Astrocyte of the cerebellum (primary cell): ENCODE measurements at regions not wholly inside any gene's neighbourhood (a gene's known extent, or its start where the extent isn't known, plus 50 kb on each side); places are given as distances from the start of the nearest gene placed in this dataset.

Experiments used
- DNase-seq: peaks from one replicate; pipeline ENCODE4 v3.0.0-alpha.2; 2011; ENCODE audit warnings: low read depth
- H3K4me3 ChIP-seq: 2 replicates; pipeline ENCODE4 v1.5.1; 2011; ENCODE audit warnings: mild to moderate bottlenecking, low read depth, low read length, moderate library complexity
- in situ Hi-C: cut with HindIII; loops from 2 replicates; pipeline ENCODE4 v1.10.0; 2017; ENCODE audit warnings: low sequenced_read_pairs
- TF ChIP-seq, protein P1 (sequence below): IDR thresholded peaks from 2 replicates; pipeline ENCODE4 v1.5.1; 2012; ENCODE audit warnings: low read length, low read depth, moderate library complexity, mild to moderate bottlenecking; ENCODE audit errors: missing control alignments

DNA sequence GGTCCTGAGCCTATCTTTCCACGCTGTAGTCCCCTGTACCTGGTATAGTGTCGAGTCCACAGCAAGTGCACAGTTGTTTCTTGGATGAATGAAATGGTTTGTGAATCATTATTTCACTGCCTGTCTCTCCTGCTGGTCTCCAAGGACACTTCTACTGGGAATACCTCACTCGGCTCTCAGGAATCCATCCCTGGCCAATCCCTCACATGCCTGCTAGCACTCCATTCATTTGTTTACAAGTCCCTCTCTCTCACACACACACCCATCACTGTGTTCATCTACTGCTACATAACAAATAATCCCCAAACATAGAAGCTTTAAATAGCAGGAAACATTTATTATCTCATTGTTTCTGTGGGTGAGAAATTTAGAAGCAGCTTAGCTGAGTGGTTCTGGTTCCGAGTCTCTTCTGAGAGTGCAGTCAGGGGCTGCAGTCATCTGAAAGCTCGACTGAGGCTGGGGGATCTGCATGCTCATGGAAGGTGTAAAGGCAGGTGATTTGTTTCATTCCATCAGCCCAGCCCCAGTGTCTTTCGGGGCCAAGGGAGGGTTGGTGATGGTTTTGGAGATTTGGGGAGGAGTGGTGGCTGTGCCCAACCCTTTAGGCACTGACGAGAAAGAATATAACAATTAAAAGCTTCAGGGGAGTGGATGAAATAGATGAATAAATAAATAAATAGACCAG lies 132.7 kb upstream of the IER5L start:
- DNase-seq = no peak
- in situ Hi-C loops = no loop called here
- no peak overlapping the region for H3K4me3 ChIP-seq
- TF ChIP-seq, protein P1, sequence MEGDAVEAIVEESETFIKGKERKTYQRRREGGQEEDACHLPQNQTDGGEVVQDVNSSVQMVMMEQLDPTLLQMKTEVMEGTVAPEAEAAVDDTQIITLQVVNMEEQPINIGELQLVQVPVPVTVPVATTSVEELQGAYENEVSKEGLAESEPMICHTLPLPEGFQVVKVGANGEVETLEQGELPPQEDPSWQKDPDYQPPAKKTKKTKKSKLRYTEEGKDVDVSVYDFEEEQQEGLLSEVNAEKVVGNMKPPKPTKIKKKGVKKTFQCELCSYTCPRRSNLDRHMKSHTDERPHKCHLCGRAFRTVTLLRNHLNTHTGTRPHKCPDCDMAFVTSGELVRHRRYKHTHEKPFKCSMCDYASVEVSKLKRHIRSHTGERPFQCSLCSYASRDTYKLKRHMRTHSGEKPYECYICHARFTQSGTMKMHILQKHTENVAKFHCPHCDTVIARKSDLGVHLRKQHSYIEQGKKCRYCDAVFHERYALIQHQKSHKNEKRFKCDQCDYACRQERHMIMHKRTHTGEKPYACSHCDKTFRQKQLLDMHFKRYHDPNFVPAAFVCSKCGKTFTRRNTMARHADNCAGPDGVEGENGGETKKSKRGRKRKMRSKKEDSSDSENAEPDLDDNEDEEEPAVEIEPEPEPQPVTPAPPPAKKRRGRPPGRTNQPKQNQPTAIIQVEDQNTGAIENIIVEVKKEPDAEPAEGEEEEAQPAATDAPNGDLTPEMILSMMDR = no peak

DNA sequence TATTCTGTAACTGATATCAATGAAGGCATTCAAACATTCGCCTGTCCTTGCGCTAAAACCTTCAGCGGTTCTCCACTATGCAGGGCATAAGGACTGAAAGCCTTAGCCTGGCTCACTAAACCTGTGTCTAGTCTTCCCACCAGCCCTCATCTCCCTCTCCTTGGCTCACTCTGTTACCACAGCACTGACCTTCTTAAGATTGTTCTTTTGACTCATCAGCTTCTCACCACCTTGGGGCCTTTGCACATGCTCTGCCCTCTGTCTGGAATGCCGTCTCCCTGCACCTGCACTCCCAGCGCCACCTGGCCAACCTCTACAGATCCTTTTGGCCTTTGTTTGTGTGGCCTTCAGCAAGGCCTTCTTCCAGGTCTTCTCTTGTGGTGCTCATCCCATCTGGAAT lies 131.8 kb upstream of the IER5L start:
- no peak overlapping the region for H3K4me3 ChIP-seq
- in situ Hi-C loops = no loop called here
- TF ChIP-seq, protein P1 = no peak
- DNase-seq = no peak

DNA sequence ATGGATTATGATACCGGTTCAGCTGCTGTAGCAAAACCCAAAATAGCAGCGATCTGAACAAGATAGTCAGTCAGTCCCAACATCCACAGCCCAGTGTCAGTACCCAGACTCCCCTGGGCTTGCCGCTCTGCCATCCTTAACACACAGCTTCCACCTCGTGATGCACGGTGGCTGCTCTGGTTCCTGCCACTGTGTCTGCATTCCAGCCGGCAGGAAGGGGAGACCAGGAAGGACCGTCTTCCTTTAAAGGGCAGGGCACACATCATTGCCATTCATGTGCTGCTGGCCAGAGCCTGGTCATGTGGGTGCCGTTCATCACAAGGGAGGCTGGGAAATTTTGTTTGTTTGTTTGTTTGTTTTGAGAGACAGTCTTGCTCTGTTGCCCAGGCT lies 131.0 kb upstream of the IER5L start:
- DNase-seq = no peak
- TF ChIP-seq, protein P1 = no peak
- H3K4me3 ChIP-seq = no peak overlapping the region
- in situ Hi-C loops = no loop called here

DNA sequence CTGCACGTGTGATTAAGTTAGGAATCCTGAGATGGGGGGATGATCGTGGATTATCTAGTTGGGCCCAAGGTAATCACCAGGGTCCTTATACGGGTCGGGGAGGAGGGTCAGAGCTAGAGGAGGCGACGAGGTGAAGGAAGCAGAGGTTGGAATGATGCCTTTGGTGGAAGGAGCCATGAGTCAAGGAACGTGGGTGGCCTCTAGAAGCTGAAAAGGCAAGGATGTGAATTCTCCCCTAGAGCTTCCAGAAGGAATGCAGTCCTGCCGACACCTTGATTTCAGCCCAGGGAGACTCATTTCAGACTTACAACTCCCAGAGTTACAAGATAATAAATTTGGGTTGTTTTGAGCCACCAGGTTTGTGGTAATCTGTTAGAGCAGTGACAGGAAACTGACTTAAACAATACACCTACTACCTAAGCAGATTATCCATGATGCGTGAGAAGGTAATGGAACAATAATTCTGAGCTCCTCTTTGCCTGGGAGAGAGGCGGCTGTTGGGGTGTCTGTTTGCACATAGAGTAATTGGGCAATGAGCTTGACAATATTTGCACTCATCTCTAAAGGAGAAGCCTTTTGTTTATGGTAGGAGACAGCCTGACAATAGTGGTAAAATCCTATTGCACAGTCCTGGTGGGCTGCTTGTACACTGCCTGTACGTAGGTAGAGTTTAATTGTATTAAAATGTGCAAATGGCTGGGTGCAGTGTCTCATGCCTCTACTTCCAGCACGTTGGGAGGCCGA lies 129.3 kb upstream of the IER5L start:
- no peak overlapping the region for H3K4me3 ChIP-seq
- TF ChIP-seq, protein P1 = no peak
- in situ Hi-C loops = no loop called here
- DNase-seq = no peak

DNA sequence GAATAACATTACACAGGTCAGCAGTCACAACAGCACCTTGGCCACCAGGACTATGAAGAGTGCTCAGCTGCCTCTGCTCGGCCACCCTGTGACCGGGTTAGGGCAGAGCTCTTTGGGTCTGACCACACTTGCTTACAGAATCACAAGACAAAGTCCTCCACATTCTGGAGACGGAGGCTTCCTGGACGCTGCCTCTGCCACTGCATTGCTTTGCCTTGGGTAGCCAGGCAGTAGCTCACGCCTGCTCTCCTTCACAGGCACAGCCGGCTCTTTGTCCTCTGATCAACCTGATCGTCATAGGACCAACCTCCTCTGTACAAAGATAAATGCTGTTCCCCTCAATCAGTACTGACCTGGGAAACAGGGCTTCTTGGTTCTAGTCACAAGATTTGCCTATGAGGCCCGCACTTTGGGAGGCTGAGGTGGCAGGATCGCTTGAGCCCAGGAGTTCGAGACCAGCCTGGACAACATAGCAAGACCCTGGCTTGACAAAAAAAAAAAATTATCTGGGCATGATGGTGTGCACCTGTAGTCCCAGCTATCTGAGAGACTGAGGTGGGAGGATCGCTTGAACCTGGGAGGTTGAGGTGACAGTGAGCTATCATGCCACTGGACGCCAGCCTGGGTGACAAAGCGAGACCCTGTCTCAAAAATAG lies 128.4 kb upstream of the IER5L start:
- in situ Hi-C loops = no loop called here
- no peak for DNase-seq
- H3K4me3 ChIP-seq = no peak overlapping the region
- TF ChIP-seq, protein P1 = no peak

DNA sequence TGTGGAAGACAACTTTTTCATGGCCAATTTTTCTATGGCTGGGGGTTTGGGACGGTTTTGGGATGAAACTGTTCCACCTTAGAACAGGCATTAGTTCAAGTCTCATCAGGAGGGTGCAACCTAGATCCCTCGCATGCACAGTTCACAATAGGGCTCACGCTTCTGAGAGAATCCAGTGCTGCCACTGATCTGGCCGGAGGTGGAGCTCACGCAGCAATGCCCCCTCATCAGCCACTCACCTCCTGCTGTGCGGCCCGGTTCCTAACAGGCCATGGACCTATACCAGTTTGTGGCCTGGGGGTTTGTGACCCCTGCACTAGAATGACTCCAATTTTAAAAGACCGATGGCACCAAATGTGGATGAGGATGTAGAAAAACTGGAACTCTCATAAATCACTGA lies 127.2 kb upstream of the IER5L start:
- in situ Hi-C loops = no loop called here
- DNase-seq = no peak
- H3K4me3 ChIP-seq = no peak overlapping the region
- TF ChIP-seq, protein P1 = no peak
